Liver (tissue), 8 donors: ENCODE measurements at regions not wholly inside any gene's neighbourhood (a gene's known extent, or its start where the extent isn't known, plus 50 kb on each side); places are given as distances from the start of the nearest gene placed in this dataset.

ENCODE experiments used
- DNase-seq: peaks from one replicate; pipeline ENCODE4 v3.0.0-alpha.2; 2017; ENCODE audit warnings: low spot score
- H3K27ac ChIP-seq, 2 donors: one replicate each; pipeline ENCODE4 v1.7.0; 2013; ENCODE audit warnings: inconsistent platforms in 2 of 2, low read length in 2 of 2, control low read depth in 1 of 2, low read depth in 1 of 2, mild to moderate bottlenecking in 1 of 2
- H3K27me3 ChIP-seq, 4 donors: one replicate each; pipeline versions ENCODE4 v1.6.1 to v1.7.0; 2013; ENCODE audit warnings: low read length in 3 of 4, inconsistent platforms in 1 of 4, mild to moderate bottlenecking in 1 of 4, moderate library complexity in 1 of 4; ENCODE audit not compliant: control insufficient read depth in 4 of 4, insufficient read depth in 4 of 4
- H3K36me3 ChIP-seq, 4 donors: one replicate each; pipeline versions ENCODE4 v1.6.1 to v1.7.0; 2013; ENCODE audit warnings: low read length in 3 of 4, mild to moderate bottlenecking in 3 of 4, low read depth in 1 of 4, moderate library complexity in 1 of 4; ENCODE audit not compliant: control insufficient read depth in 4 of 4, insufficient read depth in 3 of 4
- H3K4me1 ChIP-seq, 4 donors: one replicate each; pipeline versions ENCODE4 v1.6.1 to v1.7.0; 2013; ENCODE audit warnings: low read length in 3 of 4, mild to moderate bottlenecking in 3 of 4, moderate library complexity in 1 of 4; ENCODE audit not compliant: control insufficient read depth in 4 of 4, insufficient read depth in 4 of 4
- H3K4me3 ChIP-seq, 3 donors: one replicate each; pipeline versions ENCODE4 v1.6.1 to v1.7.0; 2013; ENCODE audit warnings: low read length in 3 of 3, control low read depth in 1 of 3, low read depth in 1 of 3, mild to moderate bottlenecking in 1 of 3
- H3K9ac ChIP-seq, 2 donors: one replicate each; pipeline ENCODE4 v1.7.0; 2013; ENCODE audit warnings: low read length in 2 of 2, mild to moderate bottlenecking in 2 of 2, moderate library complexity in 2 of 2, control low read depth in 1 of 2, low read depth in 1 of 2
- H3K9me3 ChIP-seq, 4 donors: one replicate each; pipeline versions ENCODE4 v1.6.1 to v1.7.0; 2013; ENCODE audit warnings: low read length in 3 of 4; ENCODE audit not compliant: control insufficient read depth in 4 of 4
- CTCF ChIP-seq: fragments of 150-350 bp; IDR thresholded peaks from 2 replicates; pipeline ENCODE4 v1.5.1; 2017; ENCODE audit warnings: improper control_type of control experiment, low read depth, low read length; ENCODE audit not compliant: missing input control
- EGR1 ChIP-seq, 2 donors: IDR thresholded peaks; 2 replicates each; pipeline ENCODE4 v1.6.1; 2016 to 2018; ENCODE audit warnings: antibody characterized with exemption in 2 of 2, low read depth in 2 of 2
- FOXA1 ChIP-seq: IDR thresholded peaks from 2 replicates; pipeline ENCODE4 v1.6.1; 2016; ENCODE audit warnings: antibody characterized with exemption
- FOXA2 ChIP-seq: IDR thresholded peaks from 2 replicates; pipeline ENCODE4 v1.6.1; 2016; ENCODE audit warnings: antibody characterized with exemption
- GABPA ChIP-seq, 2 donors: IDR thresholded peaks in 1 of 2; conservative IDR thresholded peaks in 1 of 2; 2 replicates each; pipeline ENCODE4 v1.6.1; 2016; ENCODE audit warnings: antibody characterized with exemption in 2 of 2, mild to moderate bottlenecking in 1 of 2, moderate library complexity in 1 of 2
- HNF4G ChIP-seq: IDR thresholded peaks from 2 replicates; pipeline ENCODE4 v1.6.1; 2016; ENCODE audit warnings: antibody characterized with exemption
- JUND ChIP-seq, 2 donors: IDR thresholded peaks; 2 replicates each; pipeline ENCODE4 v1.6.1; 2016; ENCODE audit warnings: antibody characterized with exemption in 2 of 2
- MAX ChIP-seq: IDR thresholded peaks from 2 replicates; pipeline ENCODE4 v1.6.1; 2016; ENCODE audit warnings: antibody characterized with exemption
- RAD21 ChIP-seq, 2 donors: IDR thresholded peaks; 2 replicates each; pipeline ENCODE4 v1.6.1; 2016; ENCODE audit warnings: antibody characterized with exemption in 2 of 2, mild to moderate bottlenecking in 2 of 2
- RXRA ChIP-seq, 2 donors: IDR thresholded peaks; 2 replicates each; pipeline ENCODE4 v1.6.1; 2017 to 2018; ENCODE audit warnings: antibody characterized with exemption in 2 of 2, mild to moderate bottlenecking in 1 of 2
- SP1 ChIP-seq: IDR thresholded peaks from 2 replicates; pipeline ENCODE4 v1.6.1; 2018; ENCODE audit warnings: antibody characterized with exemption, mild to moderate bottlenecking
- TAF1 ChIP-seq: conservative IDR thresholded peaks from 2 replicates; pipeline ENCODE4 v1.6.1; 2016; ENCODE audit warnings: antibody characterized with exemption, mild to moderate bottlenecking
- YY1 ChIP-seq: IDR thresholded peaks from 2 replicates; pipeline ENCODE4 v1.6.1; 2016; ENCODE audit warnings: antibody characterized with exemption, mild to moderate bottlenecking
- WGBS: extraction: QIAGEN DNeasy Blood & Tissue Kit; methylation state at CpG from one replicate; pipeline ENCODE4 v1.1.7; 2013; 5-methylcytosine and 5-hydroxymethylcytosine counted together
- TF ChIP-seq, protein P1 (sequence below): IDR thresholded peaks from 2 replicates; pipeline ENCODE4 v1.6.1; 2016; ENCODE audit warnings: antibody characterized with exemption
- TF ChIP-seq, protein P2 (sequence below): IDR thresholded peaks from 2 replicates; pipeline ENCODE4 v1.6.1; 2016; ENCODE audit warnings: antibody characterized with exemption
- TF ChIP-seq, protein P3 (sequence below): IDR thresholded peaks from 2 replicates; pipeline ENCODE4 v1.6.1; 2016; ENCODE audit warnings: antibody characterized with exemption, mild to moderate bottlenecking
- donor health status: healthy.
- donor health status: healthy.
- donor health status: healthy.
- donor health status: healthy.
- donor health status: healthy.

- TF ChIP-seq, protein P1, sequence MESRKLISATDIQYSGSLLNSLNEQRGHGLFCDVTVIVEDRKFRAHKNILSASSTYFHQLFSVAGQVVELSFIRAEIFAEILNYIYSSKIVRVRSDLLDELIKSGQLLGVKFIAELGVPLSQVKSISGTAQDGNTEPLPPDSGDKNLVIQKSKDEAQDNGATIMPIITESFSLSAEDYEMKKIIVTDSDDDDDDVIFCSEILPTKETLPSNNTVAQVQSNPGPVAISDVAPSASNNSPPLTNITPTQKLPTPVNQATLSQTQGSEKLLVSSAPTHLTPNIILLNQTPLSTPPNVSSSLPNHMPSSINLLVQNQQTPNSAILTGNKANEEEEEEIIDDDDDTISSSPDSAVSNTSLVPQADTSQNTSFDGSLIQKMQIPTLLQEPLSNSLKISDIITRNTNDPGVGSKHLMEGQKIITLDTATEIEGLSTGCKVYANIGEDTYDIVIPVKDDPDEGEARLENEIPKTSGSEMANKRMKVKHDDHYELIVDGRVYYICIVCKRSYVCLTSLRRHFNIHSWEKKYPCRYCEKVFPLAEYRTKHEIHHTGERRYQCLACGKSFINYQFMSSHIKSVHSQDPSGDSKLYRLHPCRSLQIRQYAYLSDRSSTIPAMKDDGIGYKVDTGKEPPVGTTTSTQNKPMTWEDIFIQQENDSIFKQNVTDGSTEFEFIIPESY = no peak
- TF ChIP-seq SP1 (no peak), TAF1 (no peak), FOXA1 (no peak), RAD21 (IDR thresholded peaks at IDR 0.05) (no peak), MAX (no peak), GABPA (IDR thresholded peaks at IDR 0.05 in 1 of 2, conservative IDR thresholded peaks at IDR 0.05 in 1 of 2) (no peak), YY1 (no peak), RXRA (IDR thresholded peaks at IDR 0.05) (no peak), FOXA2 (no peak)
These were observed 100.3 kb downstream of the FAS start (continued) for GRCh38 chr10:89090756-89091445.

GRCh38 chr10:89086801-89087521 lies 96.4 kb downstream of the FAS start:
- no peak overlapping the region for H3K9ac ChIP-seq
- H3K4me1 ChIP-seq = peaks cover 0 to 3% (median 1%) of the 10 kb centered on the region in 4 donors
- peak overlapping the region in 1 of 2 donors; percentile 20 for H3K27ac ChIP-seq
- no peaks in the 10 kb centered on the region for H3K9me3 ChIP-seq
- no peak for DNase-seq
- H3K36me3 ChIP-seq = no peaks in the 10 kb centered on the region
- H3K27me3 ChIP-seq = no peaks in the 10 kb centered on the region
- no peak overlapping the region for H3K4me3 ChIP-seq
- no peak for TF ChIP-seq FOXA2
- TF ChIP-seq, protein P1 = no peak
- no peak for TF ChIP-seq HNF4G
- TF ChIP-seq, protein P2, sequence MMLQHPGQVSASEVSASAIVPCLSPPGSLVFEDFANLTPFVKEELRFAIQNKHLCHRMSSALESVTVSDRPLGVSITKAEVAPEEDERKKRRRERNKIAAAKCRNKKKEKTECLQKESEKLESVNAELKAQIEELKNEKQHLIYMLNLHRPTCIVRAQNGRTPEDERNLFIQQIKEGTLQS = no peak
- TF ChIP-seq TAF1 = no peak
- 81% methylated on average over 13 of the region's 13 CpGs for WGBS

- Histone ChIP-seq H3K4me1 (peaks cover 0 to 3% (median 1%) of the 10 kb centered on the region in 4 donors), H3K9me3 (no peaks in the 10 kb centered on the region), H3K36me3 (no peaks in the 10 kb centered on the region), H3K27ac (no peak overlapping the region), H3K9ac (no peak overlapping the region), H3K27me3 (no peaks in the 10 kb centered on the region), H3K4me3 (no peak overlapping the region)
- WGBS = 88% methylated on average over 4 of the region's 4 CpGs
- no peak for DNase-seq
- TF ChIP-seq EGR1 (IDR thresholded peaks at IDR 0.05; ENCODE audit: low read depth in 2 of 2) = no peak
- TF ChIP-seq TAF1 = no peak
- TF ChIP-seq GABPA (IDR thresholded peaks at IDR 0.05 in 1 of 2, conservative IDR thresholded peaks at IDR 0.05 in 1 of 2) = no peak
- no peak for TF ChIP-seq FOXA1
- TF ChIP-seq HNF4G = no peak
- no peak for TF ChIP-seq JUND (IDR thresholded peaks at IDR 0.05)
- TF ChIP-seq CTCF = no peak
- TF ChIP-seq, protein P3, sequence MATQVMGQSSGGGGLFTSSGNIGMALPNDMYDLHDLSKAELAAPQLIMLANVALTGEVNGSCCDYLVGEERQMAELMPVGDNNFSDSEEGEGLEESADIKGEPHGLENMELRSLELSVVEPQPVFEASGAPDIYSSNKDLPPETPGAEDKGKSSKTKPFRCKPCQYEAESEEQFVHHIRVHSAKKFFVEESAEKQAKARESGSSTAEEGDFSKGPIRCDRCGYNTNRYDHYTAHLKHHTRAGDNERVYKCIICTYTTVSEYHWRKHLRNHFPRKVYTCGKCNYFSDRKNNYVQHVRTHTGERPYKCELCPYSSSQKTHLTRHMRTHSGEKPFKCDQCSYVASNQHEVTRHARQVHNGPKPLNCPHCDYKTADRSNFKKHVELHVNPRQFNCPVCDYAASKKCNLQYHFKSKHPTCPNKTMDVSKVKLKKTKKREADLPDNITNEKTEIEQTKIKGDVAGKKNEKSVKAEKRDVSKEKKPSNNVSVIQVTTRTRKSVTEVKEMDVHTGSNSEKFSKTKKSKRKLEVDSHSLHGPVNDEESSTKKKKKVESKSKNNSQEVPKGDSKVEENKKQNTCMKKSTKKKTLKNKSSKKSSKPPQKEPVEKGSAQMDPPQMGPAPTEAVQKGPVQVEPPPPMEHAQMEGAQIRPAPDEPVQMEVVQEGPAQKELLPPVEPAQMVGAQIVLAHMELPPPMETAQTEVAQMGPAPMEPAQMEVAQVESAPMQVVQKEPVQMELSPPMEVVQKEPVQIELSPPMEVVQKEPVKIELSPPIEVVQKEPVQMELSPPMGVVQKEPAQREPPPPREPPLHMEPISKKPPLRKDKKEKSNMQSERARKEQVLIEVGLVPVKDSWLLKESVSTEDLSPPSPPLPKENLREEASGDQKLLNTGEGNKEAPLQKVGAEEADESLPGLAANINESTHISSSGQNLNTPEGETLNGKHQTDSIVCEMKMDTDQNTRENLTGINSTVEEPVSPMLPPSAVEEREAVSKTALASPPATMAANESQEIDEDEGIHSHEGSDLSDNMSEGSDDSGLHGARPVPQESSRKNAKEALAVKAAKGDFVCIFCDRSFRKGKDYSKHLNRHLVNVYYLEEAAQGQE = no peak
- TF ChIP-seq FOXA2 = no peak
- TF ChIP-seq, protein P2 = no peak
These were observed 94.6 kb downstream of the FAS start for GRCh38 chr10:89085153-89085552.
